Middle frontal gyrus (tissue), 1 donor: ENCODE measurements at regions not wholly inside any gene's neighbourhood (a gene's known extent, or its start where the extent isn't known, plus 50 kb on each side); places are given as distances from the start of the nearest gene placed in this dataset.
A peak's percentile ranks its signal among the peaks of the same experiment; 100 is the strongest.
"Not testable (repeated sequence)": the region's sequence is repeated elsewhere in the genome, so short reads cannot be mapped to it uniquely, and the experiment has no call there.

Source experiments
- DNase-seq: peaks from one replicate; pipeline ENCODE4 v3.0.0-alpha.2; 2015; ENCODE audit warnings: low spot score; ENCODE audit errors: extremely low spot score

GRCh38 chr2:39874236-39874635, 95.2 kb upstream of the THUMPD2 start:
- DNase-seq, result no peak

DNA sequence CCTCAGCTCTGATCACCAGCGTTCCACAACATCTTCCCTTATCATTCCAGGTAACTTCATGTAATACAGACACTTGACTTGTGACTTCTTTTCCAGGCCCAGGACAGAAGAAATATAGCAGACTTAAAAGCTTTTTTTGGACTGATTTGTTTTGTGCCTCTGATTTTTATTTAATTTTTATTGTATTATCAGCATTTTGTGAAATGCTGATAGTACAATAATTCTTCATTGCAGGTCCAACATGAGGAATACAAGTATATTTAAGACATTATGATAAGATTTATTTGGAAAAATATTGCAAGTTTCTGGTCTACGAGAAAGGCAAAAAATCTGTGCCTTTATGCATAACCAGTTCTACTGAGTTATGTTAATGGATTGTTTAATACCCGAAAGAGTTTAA, 94.5 kb upstream of the THUMPD2 start:
- no peak for DNase-seq

DNA sequence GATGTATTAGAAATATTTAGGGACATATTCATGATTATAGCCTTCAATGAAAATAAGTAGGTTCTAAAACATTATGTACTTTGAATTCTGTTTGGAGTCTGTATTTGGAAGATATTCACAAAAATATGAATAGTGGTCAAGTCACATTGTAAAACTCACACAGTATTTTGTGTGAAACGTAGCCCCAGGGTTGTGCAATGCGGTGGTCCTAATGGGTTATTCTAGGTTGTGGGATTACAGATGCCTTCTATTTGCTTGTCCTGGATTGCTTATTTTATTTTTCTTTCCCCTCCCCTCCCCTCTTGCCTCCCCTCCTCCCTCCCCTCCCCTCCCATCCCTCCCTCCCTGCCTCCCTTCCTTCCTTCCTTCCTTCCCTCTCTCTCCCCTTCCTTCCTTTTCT, 93.7 kb upstream of the THUMPD2 start:
- no peak for DNase-seq

DNA sequence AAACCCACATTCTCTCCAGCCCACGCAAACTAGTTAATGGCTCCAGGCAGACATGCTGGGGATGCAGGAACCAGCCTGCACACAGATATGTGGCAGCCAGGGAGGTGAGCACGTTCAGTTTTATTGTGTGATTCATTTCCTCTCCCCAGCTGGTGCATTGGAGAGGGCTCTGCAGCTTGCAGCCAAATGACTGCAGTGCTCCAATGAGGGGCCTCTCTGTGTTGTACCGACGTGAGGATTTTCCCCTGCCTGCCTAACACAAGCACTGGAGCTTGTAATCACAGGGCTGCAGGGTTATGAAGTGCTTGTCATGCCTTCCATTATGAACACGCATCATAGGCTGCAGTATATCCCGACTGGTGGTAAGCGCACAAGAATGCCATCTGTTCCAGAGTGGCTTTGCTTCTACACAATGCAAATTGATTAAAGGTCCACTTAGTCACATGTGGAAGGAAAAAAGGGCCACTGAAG, 92.3 kb upstream of the THUMPD2 start:
- no peak for DNase-seq

GRCh38 chr2:39870871-39871270, 91.8 kb upstream of the THUMPD2 start:
- DNase-seq, result peak; percentile 36

- no peak for DNase-seq
These were observed 88.2 kb upstream of the THUMPD2 start for GRCh38 chr2:39867268-39867667.

- DNase-seq, result no peak
These were observed 86.7 kb upstream of the THUMPD2 start for GRCh38 chr2:39865751-39866150.

- not testable (repeated sequence) for DNase-seq
These were observed 84.6 kb upstream of the THUMPD2 start for GRCh38 chr2:39863672-39864071.

DNA sequence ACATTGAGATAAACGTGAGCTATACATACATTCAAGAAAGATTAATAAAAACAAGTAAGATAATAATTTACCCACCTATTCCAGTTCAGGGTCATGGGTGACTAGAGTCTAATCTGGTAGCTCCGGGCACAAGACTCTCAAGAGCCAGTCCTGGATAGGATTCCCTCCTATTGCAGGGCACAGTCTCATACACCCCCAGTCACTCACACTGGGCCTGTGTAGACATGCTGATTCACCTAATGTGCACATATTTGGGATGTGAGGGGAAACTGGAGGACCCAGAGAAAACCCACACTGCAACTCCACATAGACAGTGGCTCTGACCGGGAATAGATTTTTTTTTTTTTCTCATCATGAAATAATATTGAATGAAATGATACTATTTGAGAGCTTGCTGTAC, 81.5 kb upstream of the THUMPD2 start:
- no peak for DNase-seq

- DNase-seq, result no peak
These were observed 79.6 kb upstream of the THUMPD2 start for GRCh38 chr2:39858677-39859076.

DNA sequence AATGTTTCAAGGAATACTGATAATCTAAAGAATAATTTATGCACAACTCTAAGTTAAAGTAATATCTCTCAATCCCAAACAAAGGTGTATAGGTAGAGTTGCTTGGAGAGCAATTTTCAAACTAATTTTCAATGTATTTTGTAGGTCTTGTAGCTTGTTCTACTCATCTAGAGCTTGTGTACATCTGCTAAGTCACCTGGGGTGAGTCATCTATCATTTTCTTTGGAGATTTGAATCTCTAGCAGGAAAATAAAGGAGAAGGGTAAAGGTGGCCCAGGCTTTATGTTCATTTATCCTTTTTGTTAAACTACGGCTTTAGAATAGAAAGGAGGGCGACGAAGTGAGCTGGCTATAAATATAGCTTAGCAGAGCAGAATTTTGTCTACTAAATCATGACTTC, 76.8 kb upstream of the THUMPD2 start:
- no peak for DNase-seq

DNA sequence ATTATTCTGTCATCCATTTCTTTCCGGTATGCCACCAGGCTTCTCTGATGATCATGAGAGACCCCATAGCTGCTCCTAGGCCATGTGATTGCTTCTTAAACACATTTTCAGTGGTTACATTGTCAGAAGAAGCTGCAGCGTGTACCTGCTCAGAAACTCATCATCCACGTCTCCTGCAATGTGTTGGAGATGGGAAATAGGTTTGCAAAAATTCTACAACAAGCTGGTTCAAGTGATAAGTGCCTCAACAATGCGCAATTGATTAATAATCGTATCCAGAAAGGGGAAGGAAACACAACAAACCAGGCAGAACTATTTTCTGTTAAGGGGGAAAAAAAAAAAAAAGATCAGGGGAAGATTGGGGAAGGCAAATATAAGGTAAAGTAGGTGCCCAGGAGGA, 75.7 kb upstream of the THUMPD2 start:
- no peak for DNase-seq

- no peak for DNase-seq
These were observed 73.8 kb upstream of the THUMPD2 start for GRCh38 chr2:39852831-39853230.

GRCh38 chr2:39851651-39852110, 72.6 kb upstream of the THUMPD2 start:
- DNase-seq, result no peak

DNA sequence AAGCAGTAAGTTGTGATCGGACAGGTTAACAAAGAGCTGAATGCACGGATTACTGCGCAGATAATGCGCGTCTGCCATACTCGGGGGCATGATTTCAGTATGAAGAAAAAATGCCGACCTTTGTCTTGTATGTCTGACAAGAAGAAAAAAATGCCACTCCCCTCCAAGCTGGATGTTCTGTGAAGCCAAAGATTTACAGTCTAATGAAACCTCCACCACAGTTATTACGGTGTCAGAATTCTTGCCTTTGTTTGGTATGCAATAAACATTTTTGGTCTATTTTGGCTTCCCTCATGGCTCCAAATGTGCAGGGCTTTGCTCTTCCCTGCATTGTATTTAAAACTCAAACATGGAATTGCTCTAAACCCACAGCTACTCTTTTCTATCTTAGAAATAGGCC, 72.2 kb upstream of the THUMPD2 start:
- DNase-seq, result no peak

- no peak for DNase-seq
These were observed 71.0 kb upstream of the THUMPD2 start for GRCh38 chr2:39849982-39850526.

DNA sequence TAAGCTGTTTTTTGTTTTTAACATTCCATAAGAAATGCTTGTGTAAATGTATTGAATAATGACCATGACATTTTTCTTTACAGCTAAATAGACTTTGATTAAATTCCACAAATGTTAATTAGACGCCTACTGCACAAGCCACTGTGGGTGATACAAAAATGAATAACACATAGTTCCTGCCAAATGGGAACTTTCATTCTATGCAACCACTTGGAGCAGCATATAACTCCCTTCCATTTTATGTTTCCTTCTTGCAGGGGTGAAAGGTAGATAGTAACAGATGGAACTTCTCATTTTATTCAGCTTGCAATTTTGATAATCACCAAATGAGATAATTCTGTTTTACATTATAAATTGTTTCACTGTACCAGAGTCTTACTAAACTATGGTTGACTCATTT, 70.0 kb upstream of the THUMPD2 start:
- DNase-seq, result no peak

GRCh38 chr2:39845460-39846146, 66.5 kb upstream of the THUMPD2 start:
- DNase-seq, result no peak

- no peak for DNase-seq
These were observed 60.3 kb upstream of the THUMPD2 start for GRCh38 chr2:39839261-39839848.

DNA sequence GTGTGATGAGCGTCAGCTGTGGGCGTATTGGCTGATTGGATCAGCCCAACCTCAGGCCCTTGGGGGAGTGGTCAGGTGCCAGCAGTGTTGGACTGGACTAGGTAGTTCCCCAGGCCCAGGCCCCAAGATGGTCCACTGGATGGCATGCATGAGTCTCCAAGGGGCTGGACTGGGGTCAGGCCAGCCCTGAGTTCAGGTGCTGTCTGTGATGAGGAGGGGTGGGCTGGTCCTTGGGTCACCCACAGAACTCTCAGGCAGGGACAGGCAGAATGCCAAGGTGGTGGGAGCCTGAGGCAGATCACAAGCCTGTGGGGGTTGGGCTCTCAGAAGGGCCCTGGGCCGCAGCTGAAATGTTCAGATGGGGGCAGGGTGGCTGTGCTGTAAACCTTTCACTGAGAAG, 59.5 kb upstream of the THUMPD2 start:
- no peak for DNase-seq

DNA sequence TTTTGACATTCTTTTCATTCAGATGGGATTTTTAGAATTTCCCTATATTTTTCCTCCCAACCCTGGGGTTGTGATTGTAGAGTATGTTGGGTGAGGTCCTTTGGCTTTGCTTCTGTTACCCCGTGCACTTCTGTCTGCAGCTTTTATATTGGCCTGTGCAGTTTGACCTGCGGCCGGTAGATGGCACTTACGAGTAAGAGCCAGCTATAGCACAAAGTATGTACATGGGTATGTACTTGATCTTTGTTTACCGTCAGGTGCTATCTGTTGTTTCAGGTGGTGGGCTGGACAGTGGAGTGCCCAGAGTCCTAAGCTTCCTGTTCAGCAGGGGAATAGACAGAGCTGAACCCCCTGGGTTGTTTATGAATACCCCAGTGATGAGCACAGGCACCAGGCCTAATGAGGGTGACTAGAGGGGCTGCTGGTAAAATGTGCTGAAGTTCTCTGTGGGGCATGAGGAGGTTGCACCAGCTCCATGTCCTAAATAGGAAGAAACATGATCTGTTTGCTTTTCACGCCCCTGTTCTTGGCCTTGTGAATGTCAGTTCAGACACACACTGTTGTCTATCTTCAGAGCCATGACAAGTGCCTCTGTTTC, 58.9 kb upstream of the THUMPD2 start:
- DNase-seq, result no peak

- no peak for DNase-seq
These were observed 57.6 kb upstream of the THUMPD2 start for GRCh38 chr2:39836638-39837037.

DNA sequence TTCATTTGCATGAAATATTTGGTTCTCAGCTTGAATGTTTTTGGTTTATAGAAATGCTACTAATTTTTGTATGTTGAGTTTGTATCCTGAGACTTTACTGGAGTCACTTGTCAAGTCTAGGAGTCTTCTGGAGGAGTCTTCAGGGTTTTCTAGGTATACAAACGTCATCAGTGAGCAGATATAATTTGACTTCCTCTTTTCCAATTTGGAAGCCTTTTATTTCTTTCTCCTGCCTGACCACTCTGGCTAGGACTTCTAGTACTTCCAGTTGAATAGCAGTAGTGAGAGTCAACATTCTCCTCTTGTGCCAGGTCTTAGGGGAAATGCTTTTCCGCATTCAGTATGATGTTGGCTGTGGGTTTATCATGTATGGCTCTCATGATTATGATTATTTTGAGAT, 55.4 kb upstream of the THUMPD2 start:
- no peak for DNase-seq
